Prostate gland (tissue), 2 donors: ENCODE measurements at regions not wholly inside any gene's neighbourhood (a gene's known extent, or its start where the extent isn't known, plus 50 kb on each side); places are given as distances from the start of the nearest gene placed in this dataset.

Experiments used
- POLR2A ChIP-seq: fragments of 450-650 bp; IDR thresholded peaks from one replicate; pipeline ENCODE4 v1.6.1; 2016; ENCODE audit warnings: antibody characterized with exemption, mild to moderate bottlenecking
- POLR2AphosphoS5 ChIP-seq: sonication (generic); formaldehyde crosslinking; IDR thresholded peaks from one replicate; pipeline ENCODE4 v1.6.1; 2017; ENCODE audit warnings: antibody characterized with exemption
- TF ChIP-seq, protein P1 (sequence below), 4 experiments: fragments of 200-600 bp in 2 of 4; fragments of 450-650 bp in 2 of 4; sonication (generic) in 2 of 4; IDR thresholded peaks; 1 replicate in 3 of 4; 2 replicates in 1 of 4; pipeline ENCODE4 v1.5.1; 2016 to 2019; ENCODE audit warnings: antibody characterized with exemption in 4 of 4, mild to moderate bottlenecking in 2 of 4, moderate library complexity in 2 of 4

DNA sequence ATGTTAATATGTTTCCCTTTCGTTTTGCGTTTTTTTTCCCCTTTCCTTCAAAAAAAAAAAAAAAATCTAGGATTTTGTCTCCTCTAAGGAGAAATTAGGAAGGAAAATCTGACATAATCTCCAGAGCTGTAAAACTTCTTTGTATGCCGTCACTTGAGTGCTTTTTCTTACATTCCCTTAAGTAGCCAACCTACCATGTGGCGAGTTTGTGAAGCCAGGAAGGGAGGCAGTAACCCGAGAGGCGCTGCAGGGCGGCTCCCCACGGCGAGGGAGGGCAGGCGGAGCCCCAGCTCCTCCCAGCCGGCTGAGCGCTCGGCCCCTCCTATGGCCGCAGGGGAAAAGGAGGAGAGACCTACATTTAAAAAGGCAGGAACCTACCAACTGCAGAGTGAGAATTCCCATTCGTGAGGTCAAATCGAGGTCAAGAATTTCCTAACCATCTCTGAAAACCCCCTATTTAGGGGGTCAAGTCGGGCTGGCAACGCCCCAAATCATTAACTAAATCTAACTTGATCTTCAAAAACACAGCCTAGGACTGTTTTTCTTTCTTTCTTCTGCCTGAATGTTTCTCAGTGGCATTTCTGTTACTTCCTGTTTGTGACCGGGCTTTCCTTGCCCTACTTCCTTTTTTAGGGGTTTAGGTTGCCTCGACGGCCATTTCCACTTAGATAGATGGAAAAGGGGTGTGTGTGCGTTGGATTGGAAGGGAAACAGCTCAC lies 345.1 kb upstream of the KLF3 start:
- TF ChIP-seq, protein P1, sequence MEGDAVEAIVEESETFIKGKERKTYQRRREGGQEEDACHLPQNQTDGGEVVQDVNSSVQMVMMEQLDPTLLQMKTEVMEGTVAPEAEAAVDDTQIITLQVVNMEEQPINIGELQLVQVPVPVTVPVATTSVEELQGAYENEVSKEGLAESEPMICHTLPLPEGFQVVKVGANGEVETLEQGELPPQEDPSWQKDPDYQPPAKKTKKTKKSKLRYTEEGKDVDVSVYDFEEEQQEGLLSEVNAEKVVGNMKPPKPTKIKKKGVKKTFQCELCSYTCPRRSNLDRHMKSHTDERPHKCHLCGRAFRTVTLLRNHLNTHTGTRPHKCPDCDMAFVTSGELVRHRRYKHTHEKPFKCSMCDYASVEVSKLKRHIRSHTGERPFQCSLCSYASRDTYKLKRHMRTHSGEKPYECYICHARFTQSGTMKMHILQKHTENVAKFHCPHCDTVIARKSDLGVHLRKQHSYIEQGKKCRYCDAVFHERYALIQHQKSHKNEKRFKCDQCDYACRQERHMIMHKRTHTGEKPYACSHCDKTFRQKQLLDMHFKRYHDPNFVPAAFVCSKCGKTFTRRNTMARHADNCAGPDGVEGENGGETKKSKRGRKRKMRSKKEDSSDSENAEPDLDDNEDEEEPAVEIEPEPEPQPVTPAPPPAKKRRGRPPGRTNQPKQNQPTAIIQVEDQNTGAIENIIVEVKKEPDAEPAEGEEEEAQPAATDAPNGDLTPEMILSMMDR (IDR thresholded peaks at IDR 0.05): peak in 3 of 4 experiments; percentile 12 to 36 (median 36)
- TF ChIP-seq POLR2A (peak; percentile 28), POLR2AphosphoS5 (peak; percentile 84)
